Esophagus squamous epithelium (tissue), 4 donors: ENCODE measurements at regions not wholly inside any gene's neighbourhood (a gene's known extent, or its start where the extent isn't known, plus 50 kb on each side); places are given as distances from the start of the nearest gene placed in this dataset.

Experiments
- POLR2A ChIP-seq, 4 donors: fragments of 450-650 bp; IDR thresholded peaks; one replicate each; pipeline ENCODE4 v1.6.1; 2017; ENCODE audit warnings: antibody characterized with exemption in 4 of 4, mild to moderate bottlenecking in 4 of 4, moderate library complexity in 3 of 4
- TF ChIP-seq, protein P1 (sequence below), 6 experiments: fragments of 450-650 bp in 4 of 6; fragments of 200-600 bp in 2 of 6; sonication (generic) in 2 of 6; IDR thresholded peaks; one replicate each; pipeline ENCODE4 v1.5.1; 2016 to 2019; ENCODE audit warnings: antibody characterized with exemption in 6 of 6, mild to moderate bottlenecking in 4 of 6, moderate library complexity in 4 of 6

DNA sequence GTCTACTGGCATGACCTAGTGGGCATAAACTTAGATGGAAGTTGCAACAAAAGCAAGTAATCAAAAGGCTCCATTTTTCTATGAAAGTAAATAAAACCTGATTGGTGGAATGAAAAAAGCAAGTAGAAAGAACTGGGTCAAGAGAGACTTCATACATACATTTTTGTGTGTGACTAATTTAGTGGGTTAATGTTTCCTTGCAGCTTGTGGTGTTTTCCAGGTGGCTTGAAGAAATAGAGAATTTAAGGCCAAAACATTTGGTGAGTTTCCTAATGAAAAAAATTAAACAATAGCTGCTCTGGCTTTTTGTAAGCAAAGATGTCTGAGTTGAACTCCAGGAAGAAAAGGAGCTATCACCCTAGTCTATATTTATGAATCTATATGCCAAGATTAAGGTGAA is 71.0 kb downstream of the ZC3H11B start:
- no peak for TF ChIP-seq POLR2A (IDR thresholded peaks at IDR 0.05)
- TF ChIP-seq, protein P1, sequence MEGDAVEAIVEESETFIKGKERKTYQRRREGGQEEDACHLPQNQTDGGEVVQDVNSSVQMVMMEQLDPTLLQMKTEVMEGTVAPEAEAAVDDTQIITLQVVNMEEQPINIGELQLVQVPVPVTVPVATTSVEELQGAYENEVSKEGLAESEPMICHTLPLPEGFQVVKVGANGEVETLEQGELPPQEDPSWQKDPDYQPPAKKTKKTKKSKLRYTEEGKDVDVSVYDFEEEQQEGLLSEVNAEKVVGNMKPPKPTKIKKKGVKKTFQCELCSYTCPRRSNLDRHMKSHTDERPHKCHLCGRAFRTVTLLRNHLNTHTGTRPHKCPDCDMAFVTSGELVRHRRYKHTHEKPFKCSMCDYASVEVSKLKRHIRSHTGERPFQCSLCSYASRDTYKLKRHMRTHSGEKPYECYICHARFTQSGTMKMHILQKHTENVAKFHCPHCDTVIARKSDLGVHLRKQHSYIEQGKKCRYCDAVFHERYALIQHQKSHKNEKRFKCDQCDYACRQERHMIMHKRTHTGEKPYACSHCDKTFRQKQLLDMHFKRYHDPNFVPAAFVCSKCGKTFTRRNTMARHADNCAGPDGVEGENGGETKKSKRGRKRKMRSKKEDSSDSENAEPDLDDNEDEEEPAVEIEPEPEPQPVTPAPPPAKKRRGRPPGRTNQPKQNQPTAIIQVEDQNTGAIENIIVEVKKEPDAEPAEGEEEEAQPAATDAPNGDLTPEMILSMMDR (IDR thresholded peaks at IDR 0.05): no peak
